Right ventricle myocardium superior (tissue), 1 donor: ENCODE measurements at regions not wholly inside any gene's neighbourhood (a gene's known extent, or its start where the extent isn't known, plus 50 kb on each side); places are given as distances from the start of the nearest gene placed in this dataset.
"Not testable (repeated sequence)": the region's sequence is repeated elsewhere in the genome, so short reads cannot be mapped to it uniquely, and the experiment has no call there.

ENCODE experiments used
- ATAC-seq: fragments of 200-7000 bp; cut with Tn5 transposase; one replicate; pipeline ENCODE4 v1.9.1; 2020; ENCODE audit warnings: mild to moderate bottlenecking; ENCODE audit not compliant: poor library complexity
- DNase-seq: peaks from one replicate; pipeline ENCODE4 v3.0.0-alpha.2; 2020
- intact Hi-C: fragments of 100-400 bp; cut with DNase I; formaldehyde crosslinking; loops from one replicate; pipeline ENCODE4 v1.11.2; 2022
- donor health status: DM: no; HTN: yes; CAD: no; lungs with severe emphysema.

GRCh38 chr5:120895660-120896059 lies 431.6 kb downstream of the PRR16 start:
- ATAC-seq: no peak
- no peak for DNase-seq
- intact Hi-C loops: no loop called here

- ATAC-seq (no peak), DNase-seq (no peak)
- intact Hi-C loops: no loop called here
Observed at GRCh38 chr5:120901199-120901598, 437.1 kb downstream of the PRR16 start.

- ATAC-seq: no peak
- no peak for DNase-seq
Observed at GRCh38 chr5:120907953-120908352, 443.9 kb downstream of the PRR16 start.

GRCh38 chr5:120910629-120911028 lies 446.5 kb downstream of the PRR16 start:
- DNase-seq (no peak), ATAC-seq (no peak)
- intact Hi-C loops: no loop called here

More at GRCh38 chr5:120907953-120908352, 443.9 kb downstream of the PRR16 start:
- intact Hi-C loops: no loop called here

- no peak for DNase-seq
- intact Hi-C loops: no loop called here
- no peak for ATAC-seq
Observed at GRCh38 chr5:120913396-120913795, 449.3 kb downstream of the PRR16 start.

- DNase-seq: no peak
- intact Hi-C loops: no loop called here
- ATAC-seq: no peak
Observed at GRCh38 chr5:120917214-120917758, 453.2 kb downstream of the PRR16 start.

- DNase-seq (no peak), ATAC-seq (no peak)
- intact Hi-C loops: no loop called here
Observed at GRCh38 chr5:120919017-120919416, 454.9 kb downstream of the PRR16 start.

GRCh38 chr5:120923026-120923425 lies 458.9 kb downstream of the PRR16 start:
- intact Hi-C loops: no loop called here

GRCh38 chr5:120926471-120926870 lies 462.4 kb downstream of the PRR16 start:
- intact Hi-C loops: no loop called here
- DNase-seq: no peak
- ATAC-seq: no peak

More at GRCh38 chr5:120923026-120923425, 458.9 kb downstream of the PRR16 start:
- ATAC-seq (no peak), DNase-seq (no peak)

- DNase-seq: no peak
- ATAC-seq: no peak
- intact Hi-C loops: no loop called here
Observed at GRCh38 chr5:120927950-120928530, 463.9 kb downstream of the PRR16 start.

GRCh38 chr5:120932480-120932879 lies 468.4 kb downstream of the PRR16 start:
- intact Hi-C loops: no loop called here
- ATAC-seq (no peak), DNase-seq (no peak)

GRCh38 chr5:120934031-120934430 lies 469.9 kb downstream of the PRR16 start:
- ATAC-seq: no peak
- intact Hi-C loops: no loop called here
- no peak for DNase-seq

- intact Hi-C loops: no loop called here
- ATAC-seq: no peak
- DNase-seq: no peak
Observed at GRCh38 chr5:120936652-120937051, 472.6 kb downstream of the PRR16 start.

- intact Hi-C loops: no loop called here
- ATAC-seq (no peak), DNase-seq (no peak)
Observed at GRCh38 chr5:120938604-120939003, 474.5 kb downstream of the PRR16 start.

- intact Hi-C loops: no loop called here
- DNase-seq: no peak
- ATAC-seq: no peak
Observed at GRCh38 chr5:120942596-120943350, 478.7 kb downstream of the PRR16 start.

- ATAC-seq, intact Hi-C loops, DNase-seq: not testable (repeated sequence)
Observed at GRCh38 chr5:120949596-120949995, 485.5 kb downstream of the PRR16 start.

- intact Hi-C loops, DNase-seq, ATAC-seq: not testable (repeated sequence)
Observed at GRCh38 chr5:120953445-120953844, 489.3 kb downstream of the PRR16 start.

GRCh38 chr5:120954255-120954654 lies 490.2 kb downstream of the PRR16 start:
- ATAC-seq: no peak
- no peak for DNase-seq
- intact Hi-C loops: no loop called here

GRCh38 chr5:120955795-120956194 lies 491.7 kb downstream of the PRR16 start:
- DNase-seq: no peak
- ATAC-seq: no peak
- intact Hi-C loops: no loop called here

- intact Hi-C loops: no loop called here
- ATAC-seq (no peak), DNase-seq (no peak)
Observed at GRCh38 chr5:120958877-120959485, 494.9 kb downstream of the PRR16 start.
